Left kidney (tissue), 1 donor: ENCODE measurements at regions not wholly inside any gene's neighbourhood (a gene's known extent, or its start where the extent isn't known, plus 50 kb on each side); places are given as distances from the start of the nearest gene placed in this dataset.
"Not testable (repeated sequence)": the region's sequence is repeated elsewhere in the genome, so short reads cannot be mapped to it uniquely, and the experiment has no call there.

Experiments
- DNase-seq: peaks from one replicate; pipeline ENCODE4 v3.0.0-alpha.2; 2013

DNA sequence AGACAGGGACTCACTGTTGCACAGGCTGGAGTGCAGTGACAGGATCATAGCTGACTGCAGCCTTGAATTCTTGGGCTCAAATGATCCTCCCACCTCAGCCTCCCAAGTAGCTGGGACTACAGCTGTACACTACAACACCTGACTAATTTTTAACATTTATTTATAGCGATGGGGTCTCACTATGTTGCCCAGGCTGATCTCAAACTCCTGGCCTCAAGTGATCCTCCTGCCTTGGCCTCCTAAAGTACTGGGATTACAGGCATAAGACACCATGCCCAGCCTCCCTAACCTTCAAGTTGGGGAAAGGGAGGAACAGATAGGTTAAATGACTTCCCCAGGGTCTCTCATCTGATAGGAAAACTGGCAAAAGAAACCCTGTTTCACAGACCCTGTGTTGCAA lies 919.5 kb downstream of the TYW1 start:
- not testable (repeated sequence) for DNase-seq

DNA sequence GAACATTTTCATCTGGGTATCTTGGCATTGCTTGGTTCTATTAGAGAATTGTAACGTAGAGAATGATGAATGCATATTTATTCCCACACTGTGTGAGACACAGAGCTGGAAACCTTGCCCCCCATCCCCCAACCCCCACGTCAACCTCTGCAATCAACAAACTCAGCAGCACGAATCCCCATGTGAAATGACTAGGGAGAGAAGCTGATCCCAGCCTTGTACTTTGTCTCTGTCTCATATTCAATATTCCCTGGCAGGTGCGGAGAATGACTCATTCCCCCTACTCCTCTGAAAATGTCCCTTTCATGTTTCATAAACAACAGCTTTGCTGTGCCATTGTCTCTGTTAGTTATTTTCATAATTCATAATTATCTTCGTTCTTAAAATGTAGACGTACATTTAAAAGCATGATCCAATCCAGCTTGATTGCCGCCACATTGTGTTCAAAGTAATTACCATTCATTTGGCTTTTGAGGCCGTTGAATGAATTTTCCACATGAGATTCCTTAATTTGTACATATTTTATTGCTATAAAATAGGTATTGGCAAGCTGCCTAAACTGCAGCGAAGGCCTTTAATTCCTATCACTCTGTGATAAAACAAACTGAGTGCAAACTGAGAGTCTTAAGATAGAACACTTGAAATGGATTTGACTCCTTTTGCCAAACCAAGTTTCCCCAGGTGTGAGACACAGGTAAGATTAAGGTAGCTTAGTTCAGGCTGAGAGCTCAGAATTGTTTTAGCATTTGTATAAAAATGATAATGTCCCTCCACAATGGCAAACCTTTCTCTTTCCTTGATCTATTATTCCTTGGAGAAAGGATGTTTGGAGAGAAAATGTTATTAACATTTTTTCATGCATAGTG lies 920.2 kb downstream of the TYW1 start:
- DNase-seq, result no peak

DNA sequence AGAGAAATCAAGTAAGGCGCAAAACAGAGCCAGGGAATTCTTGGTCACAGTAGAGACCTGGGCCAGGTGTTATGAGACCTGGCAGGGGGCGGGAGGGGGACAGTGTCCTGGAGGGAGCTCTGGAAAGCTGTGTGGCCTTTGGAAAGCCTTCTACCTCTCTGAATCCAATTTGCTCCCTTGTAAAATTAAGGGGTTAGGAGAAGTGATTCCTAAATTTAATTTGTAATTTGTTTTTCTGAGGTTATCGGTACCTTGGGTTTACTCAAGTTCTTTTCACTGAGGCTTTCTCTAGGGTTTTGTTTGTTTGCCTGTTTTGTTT lies 920.8 kb downstream of the TYW1 start:
- DNase-seq, result no peak

DNA sequence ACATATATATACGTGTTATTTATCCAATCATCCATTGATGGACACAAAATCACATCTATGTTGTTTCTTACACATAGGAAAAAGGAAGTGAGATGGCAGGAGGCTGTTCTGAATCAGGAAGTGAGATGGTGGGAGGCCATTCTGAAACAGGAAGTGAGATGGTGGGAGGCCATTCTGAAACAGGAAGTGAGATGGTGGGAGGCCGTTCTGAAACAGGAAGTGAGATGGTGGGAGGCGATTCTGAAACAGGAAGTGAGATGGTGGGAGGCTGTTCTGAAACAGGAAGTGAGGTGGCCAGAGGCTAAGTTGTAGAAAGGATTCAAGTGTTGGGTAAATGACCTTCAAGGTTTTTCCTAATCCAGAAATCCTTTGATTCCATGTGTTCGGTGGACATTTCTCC lies 921.5 kb downstream of the TYW1 start:
- no peak for DNase-seq

DNA sequence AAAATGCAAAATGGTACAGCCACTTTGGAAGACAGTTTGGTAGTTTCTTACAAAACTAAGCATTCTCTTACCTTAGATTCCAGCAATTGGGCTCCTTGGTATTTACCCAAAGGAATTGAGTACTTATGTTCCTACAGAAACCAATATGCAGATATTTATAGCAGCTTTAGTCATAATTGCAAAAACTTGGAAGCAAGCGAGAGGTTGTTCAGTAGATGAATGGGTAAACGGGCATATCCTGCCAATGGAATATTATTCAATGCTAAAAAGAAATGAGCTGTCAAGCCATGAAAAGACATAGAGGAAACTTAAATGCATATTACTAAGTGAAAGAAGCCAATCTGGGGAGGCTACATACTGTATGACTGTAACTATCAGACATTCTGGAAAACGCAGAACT lies 926.7 kb downstream of the TYW1 start:
- no peak for DNase-seq

DNA sequence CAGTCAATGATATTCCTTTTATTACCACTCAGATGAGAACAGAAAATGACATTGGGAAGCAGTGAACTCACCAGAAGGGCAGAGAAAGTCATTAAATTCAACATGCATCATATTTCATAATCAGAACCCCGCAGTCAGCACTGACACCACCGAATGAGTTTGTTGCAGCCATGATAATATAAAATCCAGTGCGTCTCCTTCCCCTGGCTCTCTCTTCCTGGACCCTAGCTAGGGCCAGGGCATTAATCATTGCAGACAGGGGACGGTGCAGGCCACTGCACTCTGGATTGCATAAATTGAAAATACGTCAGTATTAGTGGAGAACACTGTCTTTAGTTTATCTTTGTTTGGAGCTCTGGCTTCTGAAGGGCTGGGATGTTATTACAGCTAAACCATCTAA lies 931.5 kb downstream of the TYW1 start:
- no peak for DNase-seq

DNA sequence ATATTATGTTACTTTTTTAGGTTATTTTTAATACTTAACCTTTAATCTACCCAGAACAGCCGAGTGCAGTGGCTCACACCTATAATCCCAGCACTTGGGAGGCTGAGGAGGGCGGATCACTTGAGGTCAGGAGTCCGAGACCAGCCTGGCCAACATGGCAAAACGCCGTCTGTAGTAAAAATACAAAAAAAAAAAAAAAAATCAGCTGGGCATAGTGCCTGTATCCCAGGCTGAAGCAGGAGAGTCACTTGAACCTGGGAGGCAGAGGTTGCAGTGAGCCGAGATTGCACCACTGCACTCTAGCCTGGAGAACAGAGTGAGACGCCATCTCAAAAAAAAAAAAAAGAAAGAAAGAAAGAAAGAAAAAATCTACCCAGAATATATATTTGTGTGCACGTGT lies 939.8 kb downstream of the TYW1 start:
- not testable (repeated sequence) for DNase-seq

DNA sequence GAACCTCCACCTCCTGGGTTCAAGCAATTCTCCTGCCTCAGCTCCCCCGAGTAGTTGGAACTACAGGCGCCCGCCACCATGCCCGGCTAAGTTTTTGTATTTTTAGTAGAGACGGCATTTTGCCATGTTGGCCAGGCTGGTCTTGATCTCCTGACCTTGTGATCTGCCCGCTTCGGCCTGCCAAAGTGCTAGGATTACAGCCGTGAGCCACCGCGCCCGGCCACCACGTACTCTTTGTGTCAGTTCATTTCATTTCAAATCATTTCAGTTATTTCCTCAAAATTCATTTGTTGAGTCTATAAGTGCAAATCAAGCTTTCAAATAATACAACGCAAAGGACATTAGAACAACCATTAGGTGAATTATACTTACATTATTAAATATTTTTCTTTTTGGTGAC lies 943.8 kb downstream of the TYW1 start:
- DNase-seq, result no peak

DNA sequence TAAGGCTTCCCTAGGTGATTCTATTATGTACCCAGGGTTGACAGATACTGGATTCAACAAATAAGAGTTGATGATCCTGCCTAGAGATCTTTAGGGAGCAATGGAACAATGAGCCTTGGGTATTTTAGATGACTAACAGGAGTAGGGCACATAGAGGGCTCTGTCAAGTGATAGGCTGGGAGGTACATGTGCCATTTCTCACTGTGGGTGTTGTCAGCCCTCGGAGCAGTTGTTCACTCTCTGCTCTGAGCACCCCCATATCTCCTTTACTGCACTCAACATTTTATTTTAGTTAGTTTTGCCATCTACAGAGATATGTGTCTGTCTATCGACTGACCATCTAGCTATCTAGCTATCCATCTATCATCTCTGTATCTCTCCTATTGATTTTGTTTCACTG lies 950.6 kb downstream of the TYW1 start:
- no peak for DNase-seq

DNA sequence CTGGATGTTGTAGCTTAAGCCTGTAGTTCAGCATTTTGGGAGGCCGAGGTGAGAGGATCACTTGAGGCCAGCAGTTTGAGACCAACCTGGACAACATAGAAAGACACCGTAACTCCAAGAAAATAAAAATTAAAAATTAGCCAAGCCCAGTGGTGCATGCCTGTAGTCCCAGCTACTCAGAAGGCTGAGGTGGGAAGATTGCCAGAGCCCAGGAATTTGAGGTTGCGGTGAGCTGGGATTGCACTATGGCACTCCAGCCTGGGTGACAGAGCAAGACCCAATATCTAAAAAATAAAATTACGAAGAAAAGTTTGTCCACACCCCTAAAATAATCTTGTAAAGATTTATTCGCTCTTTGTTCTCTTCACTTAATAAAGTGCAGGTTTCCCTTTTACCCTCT lies 951.0 kb downstream of the TYW1 start:
- no peak for DNase-seq

DNA sequence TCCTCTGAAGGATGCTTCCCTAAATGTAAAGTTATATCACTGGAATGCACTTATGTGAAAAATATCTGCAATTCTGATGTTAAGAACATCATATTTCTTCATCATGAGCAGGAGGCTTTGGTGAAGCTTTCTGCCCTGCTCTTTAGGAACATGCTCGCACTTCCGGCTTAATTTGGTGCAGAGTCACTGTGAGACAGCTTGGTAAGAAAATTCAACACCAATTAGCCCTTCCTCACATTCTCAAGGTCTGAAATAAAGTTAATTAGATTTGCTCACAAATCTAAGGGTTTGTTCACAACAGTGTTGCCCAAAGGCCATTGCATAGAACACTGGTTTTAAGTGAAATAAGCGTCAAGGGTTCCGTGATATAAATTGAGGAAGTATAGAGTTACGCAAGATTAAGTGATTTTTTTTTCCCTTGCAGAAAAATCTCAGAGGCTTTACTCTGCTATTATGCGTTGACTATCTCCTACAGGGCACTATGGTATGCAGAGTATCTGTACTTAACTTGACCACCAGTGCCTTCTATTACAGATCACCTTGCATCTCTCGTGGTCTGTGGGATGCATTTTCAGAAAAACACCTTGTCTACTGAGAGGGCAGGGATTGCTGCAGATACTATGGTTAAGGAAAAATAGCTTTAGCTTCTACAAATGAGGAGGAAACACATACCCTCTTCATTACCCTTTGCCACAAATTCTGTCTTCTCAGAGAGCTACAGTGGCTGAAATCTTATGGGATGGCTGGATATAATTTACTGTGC lies 953.9 kb downstream of the TYW1 start:
- no peak for DNase-seq

DNA sequence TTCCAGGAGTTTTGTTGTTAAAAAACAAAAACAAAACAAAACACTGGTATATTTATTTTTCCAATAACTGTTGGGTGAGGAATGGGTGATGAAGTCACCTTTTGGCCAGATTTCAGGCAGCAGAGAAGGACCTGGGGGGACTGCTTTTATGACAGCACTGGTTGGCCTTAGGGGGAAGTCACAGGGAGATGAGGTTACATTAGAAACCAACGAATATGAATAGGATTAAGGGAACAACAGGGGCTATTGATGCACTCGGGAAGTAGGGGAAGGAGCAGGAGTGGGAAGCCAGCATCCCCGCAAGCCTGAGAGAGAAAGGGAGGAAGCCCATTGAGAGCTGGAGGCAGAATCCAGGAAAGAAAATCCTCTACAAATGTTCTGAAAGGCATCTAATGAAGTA lies 958.4 kb downstream of the TYW1 start:
- no peak for DNase-seq

DNA sequence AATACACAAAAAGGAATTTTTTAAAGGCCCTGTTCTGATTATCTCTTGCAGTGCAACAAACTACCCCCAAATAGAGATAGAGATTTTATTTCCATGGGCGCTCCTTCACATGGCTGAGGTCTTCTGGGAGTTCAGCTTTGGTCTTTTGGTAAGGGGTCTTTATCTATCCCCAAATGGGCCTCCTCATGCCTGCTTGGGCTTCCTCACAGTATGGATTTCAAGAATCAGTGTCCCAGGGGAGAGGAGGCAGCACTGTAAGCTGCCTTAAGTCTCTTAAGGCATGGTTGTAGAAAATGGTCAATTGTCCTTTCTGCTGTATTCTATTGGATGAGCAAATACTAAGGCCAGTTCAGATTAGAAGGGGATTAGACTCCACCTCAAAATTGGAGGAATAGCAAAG lies 966.2 kb downstream of the TYW1 start:
- DNase-seq, result no peak

DNA sequence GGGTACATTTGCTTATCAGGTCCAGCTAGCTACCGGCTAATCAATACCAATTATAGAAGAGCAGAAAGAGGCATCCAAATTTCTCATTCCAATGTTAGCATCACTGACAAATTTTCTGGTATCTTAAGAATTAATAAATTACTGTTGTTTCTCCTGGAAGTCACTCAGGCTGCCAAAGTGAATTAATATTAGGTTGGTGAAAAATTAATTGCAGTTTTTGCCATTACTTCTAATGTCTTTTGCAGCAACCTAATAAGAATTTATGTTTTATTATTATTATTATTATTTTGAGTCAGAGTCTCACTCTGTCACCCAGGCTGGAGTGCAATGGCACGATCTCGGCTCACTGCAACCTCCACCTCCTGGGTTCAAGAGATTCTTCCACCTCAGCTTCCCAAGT lies 979.9 kb downstream of the TYW1 start:
- no peak for DNase-seq

DNA sequence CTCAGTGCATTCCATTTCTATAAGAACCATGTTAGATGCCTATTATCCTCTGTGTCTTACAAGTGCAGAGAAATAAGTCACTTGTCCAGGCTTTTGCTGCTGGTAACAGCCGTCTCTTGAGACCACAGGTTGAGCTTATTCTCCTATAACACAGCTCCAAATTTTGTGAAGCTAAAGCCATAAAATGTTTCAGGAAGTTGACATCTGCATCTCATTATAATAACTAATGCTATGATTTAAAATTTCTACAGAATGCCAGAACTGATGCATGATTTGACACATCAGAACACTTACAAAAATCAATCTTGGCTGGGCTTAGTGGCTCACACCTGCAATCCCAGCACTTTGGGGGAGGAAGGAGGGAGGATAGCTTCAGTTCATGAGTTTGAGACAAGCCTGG lies 986.9 kb downstream of the TYW1 start:
- no peak for DNase-seq

DNA sequence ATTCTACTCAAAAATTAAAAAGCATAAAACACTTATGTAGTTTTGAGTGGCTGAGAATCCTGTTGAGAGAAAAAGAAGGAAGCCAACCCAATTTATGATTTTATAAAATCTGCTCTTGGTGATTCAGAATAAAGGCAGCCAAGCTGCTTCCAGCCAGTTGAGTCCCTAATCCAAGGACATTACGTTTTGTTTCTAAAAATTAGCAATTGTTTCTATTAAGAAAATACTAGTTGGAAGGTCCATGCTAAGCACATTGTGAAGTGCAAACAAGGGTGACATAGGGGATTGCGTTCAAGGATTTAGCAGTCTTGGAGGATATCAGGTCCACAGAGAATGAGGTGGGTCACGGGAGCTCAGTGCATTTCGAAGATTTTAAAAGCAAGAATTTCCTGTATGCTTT lies 987.7 kb downstream of the TYW1 start:
- no peak for DNase-seq

DNA sequence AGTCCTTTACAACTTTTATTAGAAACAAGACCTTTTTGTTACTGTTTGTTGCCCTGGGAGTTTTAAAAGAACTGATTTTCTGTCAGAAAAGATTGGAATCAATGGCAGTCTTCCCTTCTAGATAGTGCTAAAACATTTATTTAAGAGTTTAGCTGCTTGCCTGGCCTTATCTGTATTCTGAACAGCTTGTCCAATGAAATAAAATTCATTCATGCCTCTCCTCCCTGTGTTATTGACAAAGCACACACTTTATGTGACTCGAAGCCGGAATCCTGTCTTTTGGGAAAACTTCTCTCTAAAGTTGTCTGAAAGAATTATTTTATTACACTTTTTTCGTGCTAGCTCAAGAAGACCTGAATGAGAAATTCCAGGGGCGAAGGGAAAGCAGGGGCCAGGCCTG lies 992.5 kb downstream of the TYW1 start:
- no peak for DNase-seq

DNA sequence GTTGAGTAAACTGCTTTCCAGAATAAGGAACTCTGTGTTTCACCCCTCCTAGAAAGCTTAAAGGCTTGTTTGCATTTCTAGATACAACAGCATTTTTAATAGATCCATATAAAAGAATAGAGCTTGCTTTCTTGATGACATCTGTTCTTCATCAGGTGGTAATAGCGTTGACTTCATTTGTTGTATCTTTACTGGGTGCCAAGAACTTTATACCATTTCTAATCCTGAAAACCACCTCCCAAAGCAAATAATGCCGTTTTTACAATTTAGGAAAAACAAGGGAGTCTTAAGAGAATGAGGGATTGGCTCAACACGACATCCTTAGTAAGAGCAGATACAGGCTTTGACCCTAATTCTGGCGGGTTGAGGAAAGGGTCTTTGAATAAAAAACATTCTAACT lies 993.4 kb downstream of the TYW1 start:
- peak; percentile 29 for DNase-seq

DNA sequence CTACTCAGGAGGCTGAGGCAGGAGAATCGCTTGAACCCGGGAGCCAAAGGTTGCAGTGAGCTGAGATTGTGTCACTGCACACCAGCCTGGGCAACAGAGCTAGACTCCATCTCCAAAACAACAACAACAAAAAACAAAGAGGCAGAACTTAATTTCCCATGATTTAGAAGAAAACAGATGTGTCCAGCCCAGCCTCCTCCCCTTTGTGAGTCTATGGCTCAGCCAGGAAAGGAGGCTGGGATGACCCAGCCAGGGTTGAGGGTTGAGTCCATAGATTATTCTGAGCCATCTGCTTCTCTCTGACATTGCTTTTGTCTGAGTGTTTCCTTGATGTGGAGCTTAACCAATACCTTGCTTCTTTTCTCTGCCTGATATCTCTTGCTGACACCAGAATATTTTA lies 994.1 kb downstream of the TYW1 start:
- DNase-seq, result no peak

DNA sequence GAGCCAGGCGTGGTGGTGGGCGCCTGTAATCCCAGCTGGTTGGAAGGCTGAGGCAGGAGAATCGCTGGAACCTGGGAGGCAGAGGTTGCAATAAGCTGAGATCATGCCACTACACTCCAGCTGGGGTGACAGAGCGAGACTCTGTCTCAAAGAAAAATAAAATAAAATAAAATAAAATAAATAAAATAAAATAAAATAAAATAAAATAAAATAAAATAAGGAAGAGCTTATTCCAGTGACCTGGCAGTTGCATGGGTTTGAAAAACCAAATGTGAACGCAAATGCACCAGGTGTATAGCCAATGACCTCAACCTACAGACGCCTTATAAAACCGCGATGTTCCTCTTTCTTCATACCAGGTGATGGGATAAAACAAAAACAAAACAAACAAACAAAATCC lies 995.7 kb downstream of the TYW1 start:
- DNase-seq, result no peak

DNA sequence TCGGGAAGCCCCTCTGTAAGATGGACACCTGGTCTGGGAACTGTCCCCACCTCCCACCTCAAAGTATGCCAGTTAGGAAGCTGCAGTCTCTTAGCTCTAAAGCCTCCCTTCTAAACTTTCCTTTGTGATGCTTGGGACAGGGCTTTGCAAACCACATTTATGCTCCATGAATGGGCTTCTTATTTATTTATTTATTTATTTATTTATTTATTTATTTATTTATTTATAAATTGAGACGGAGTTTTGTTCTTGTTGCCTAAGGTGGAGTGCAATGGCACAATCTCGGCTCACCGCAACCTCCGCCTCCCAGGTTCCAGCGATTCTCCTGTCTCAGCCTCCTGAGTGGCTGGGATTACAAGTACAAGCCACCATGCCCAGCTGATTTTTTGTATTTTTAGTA lies 1009.4 kb downstream of the TYW1 start:
- no peak for DNase-seq

DNA sequence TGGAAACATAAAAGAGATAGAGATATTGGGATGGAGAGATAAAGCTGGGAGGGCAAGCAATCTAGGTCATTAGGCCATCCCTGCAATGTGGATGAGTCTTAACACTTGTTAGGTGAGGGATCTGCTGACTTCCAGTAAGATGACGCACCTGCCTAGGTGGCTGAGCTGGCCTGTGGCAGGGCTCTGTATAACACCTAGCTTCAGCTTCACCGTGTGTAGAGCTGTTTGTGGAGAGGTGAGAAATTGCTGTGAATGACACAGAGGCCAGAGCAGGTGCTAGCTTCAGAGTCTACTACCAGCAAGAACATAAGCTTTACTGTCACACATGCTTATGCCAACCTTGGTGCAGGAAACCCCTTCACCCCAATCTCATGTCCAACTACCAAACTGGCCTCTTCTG lies 1010.0 kb downstream of the TYW1 start:
- DNase-seq, result no peak

DNA sequence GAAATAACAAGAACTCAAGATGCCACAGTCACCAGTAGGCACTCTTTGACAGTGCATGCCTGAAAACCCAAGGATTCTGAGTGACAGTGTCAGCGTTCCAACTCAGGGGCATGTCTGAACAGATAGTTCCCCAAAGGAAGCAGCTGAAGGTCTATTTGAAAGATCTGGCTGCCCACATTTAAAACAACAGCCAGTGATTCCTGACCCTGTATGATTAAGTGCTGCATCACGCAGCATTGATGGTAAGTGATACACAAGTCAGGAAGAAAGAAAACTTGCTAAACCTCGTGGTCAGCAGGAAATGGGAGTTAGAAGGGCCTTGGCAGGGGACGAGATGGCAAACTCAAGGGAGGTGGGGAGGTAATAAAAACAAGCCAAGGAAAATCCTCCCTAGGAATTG lies 1013.1 kb downstream of the TYW1 start:
- DNase-seq, result no peak
